B cell (primary cell): ENCODE measurements at regions not wholly inside any gene's neighbourhood (a gene's known extent, or its start where the extent isn't known, plus 50 kb on each side); places are given as distances from the start of the nearest gene placed in this dataset.

Source experiments
- ATAC-seq: fragments of 200-7000 bp; cut with Tn5 transposase; one replicate; pipeline ENCODE4 v1.10.0; 2021; ENCODE audit warnings: low read depth, mild to moderate bottlenecking, moderate number of reproducible peaks, moderate library complexity
- CTCF ChIA-PET: fragments of 350-600 bp; sonication (Branson Sonifier 250); formaldehyde crosslinking; loops from one replicate; lab custom pipeline; 2021; ENCODE audit warnings: antibody characterized with exemption, inconsistent platforms; lab: Charles Lee
- POLR2A ChIA-PET: fragments of 350-600 bp; sonication (Branson Sonifier 250); formaldehyde crosslinking; loops from one replicate; lab custom pipeline; 2021; ENCODE audit warnings: antibody characterized with exemption; lab: Charles Lee
- DNase-seq: peaks from one replicate; pipeline ENCODE4 v3.0.0; 2013
- H2AFZ ChIP-seq: 2 replicates; pipeline ENCODE4 v1.6.1; 2012; ENCODE audit warnings: mild to moderate bottlenecking, low read depth, low read length; ENCODE audit not compliant: insufficient read depth, poor library complexity, severe bottlenecking
- H3K27ac ChIP-seq, 2 donors: 1 replicate in 1 of 2; 2 replicates in 1 of 2; pipeline ENCODE4 v1.5.1; 2012 to 2013; ENCODE audit warnings: low read length in 2 of 2, mild to moderate bottlenecking in 2 of 2, moderate library complexity in 1 of 2
- H3K27me3 ChIP-seq, 4 experiments: fragments of 200-600 bp in 1 of 4; sonication (generic) in 1 of 4; replicated peaks in 1 of 4; 1 replicate in 2 of 4; 2 replicates in 2 of 4; pipeline versions ENCODE4 v1.6.1 to v1.7.0; 2013 to 2016; ENCODE audit warnings: low read length in 3 of 4, mild to moderate bottlenecking in 2 of 4, mixed read lengths in 1 of 4, moderate library complexity in 1 of 4; ENCODE audit not compliant: insufficient read depth in 4 of 4, control insufficient read depth in 3 of 4; ENCODE audit errors: control extremely low read depth in 1 of 4
- H3K36me3 ChIP-seq, 2 experiments: replicated peaks in 1 of 2; 1 replicate in 1 of 2; 2 replicates in 1 of 2; pipeline versions ENCODE4 v1.6.1 to v1.7.1; 2013; ENCODE audit warnings: low read length in 1 of 2; ENCODE audit not compliant: insufficient read depth in 2 of 2, control insufficient read depth in 1 of 2; ENCODE audit errors: control extremely low read depth in 1 of 2, extremely low read depth in 1 of 2
- H3K4me1 ChIP-seq, 2 donors: fragments of 200-600 bp in 1 of 2; sonication (generic) in 1 of 2; 1 replicate in 1 of 2; 2 replicates in 1 of 2; pipeline versions ENCODE4 v1.5.1 to v1.6.1; 2013 to 2017; ENCODE audit warnings: low read length in 2 of 2; ENCODE audit not compliant: control insufficient read depth in 2 of 2, insufficient read depth in 2 of 2
- H3K4me2 ChIP-seq: replicated peaks from 2 replicates; pipeline ENCODE3; 2012; ENCODE audit warnings: mild to moderate bottlenecking, low read depth, low read length; ENCODE audit not compliant: poor library complexity, severe bottlenecking
- H3K4me3 ChIP-seq, 5 experiments: fragments of 200-600 bp in 1 of 5; sonication (generic) in 1 of 5; 1 replicate in 3 of 5; 2 replicates in 2 of 5; pipeline versions ENCODE4 v1.5.1 to v1.7.0; 2011 to 2016; ENCODE audit warnings: low read length in 4 of 5, mild to moderate bottlenecking in 4 of 5, low read depth in 2 of 5, control low read depth in 1 of 5, moderate library complexity in 1 of 5; ENCODE audit not compliant: insufficient read depth in 1 of 5; ENCODE audit errors: control extremely low read depth in 1 of 5, extremely low read depth in 1 of 5
- H3K79me2 ChIP-seq: fragments of 200-600 bp; sonication (generic); one replicate; pipeline ENCODE4 v1.6.0; 2016; ENCODE audit warnings: low read length; ENCODE audit not compliant: control insufficient read depth, insufficient read depth
- H3K9ac ChIP-seq: fragments of 200-600 bp; sonication (generic); 2 replicates; pipeline ENCODE4 v1.6.1; 2017; ENCODE audit warnings: mild to moderate bottlenecking, low read length, moderate library complexity
- H3K9me3 ChIP-seq, 3 donors: one replicate each; pipeline versions ENCODE4 v1.6.1 to v1.7.1; 2013; ENCODE audit warnings: low read length in 2 of 3; ENCODE audit not compliant: control insufficient read depth in 2 of 3, insufficient read depth in 1 of 3; ENCODE audit errors: control extremely low read depth in 1 of 3
- H4K20me1 ChIP-seq: 2 replicates; pipeline ENCODE4 v1.6.0; 2012; ENCODE audit warnings: mild to moderate bottlenecking, low read length; ENCODE audit not compliant: insufficient read depth, control insufficient read depth, poor library complexity, severe bottlenecking
- H3K27ac Mint-ChIP-seq: one replicate; pipeline ENCODE4 v1.8.0; 2021; ENCODE audit warnings: mixed read lengths
- H3K27me3 Mint-ChIP-seq: one replicate; pipeline ENCODE4 v1.8.0; 2021; ENCODE audit warnings: mixed read lengths
- H3K4me1 Mint-ChIP-seq: one replicate; pipeline ENCODE4 v1.8.0; 2021; ENCODE audit warnings: mixed read lengths
- H3K4me3 Mint-ChIP-seq: one replicate; pipeline ENCODE4 v1.8.0; 2021; ENCODE audit warnings: mixed read lengths
- H3K9me3 Mint-ChIP-seq: one replicate; pipeline ENCODE4 v1.8.0; 2022; ENCODE audit warnings: mixed read lengths; ENCODE audit not compliant: insufficient read depth
- CTCF ChIP-seq: fragments of 200-600 bp; IDR thresholded peaks from one replicate; pipeline ENCODE4 v1.8.0; 2022; ENCODE audit warnings: antibody characterized with exemption, mild to moderate bottlenecking
- EZH2 ChIP-seq: IDR thresholded peaks from 2 replicates; pipeline ENCODE4 v1.6.1; 2012; ENCODE audit warnings: borderline replicate concordance, low read depth, mild to moderate bottlenecking, moderate library complexity, low read length; ENCODE audit not compliant: insufficient read depth, poor library complexity, severe bottlenecking
- WGBS: methylation state at CpG from one replicate; pipeline ENCODE4 v1.1.5; 2013; ENCODE audit warnings: missing lambda C conversion rate; ENCODE audit not compliant: insufficient coverage; 5-methylcytosine and 5-hydroxymethylcytosine counted together
- intact Hi-C: fragments of 100-400 bp; cut with micrococcal nuclease; formaldehyde crosslinking; loops from one replicate; pipeline ENCODE4 v1.10.0; 2022

- Histone ChIP-seq H2AFZ (no peak overlapping the region), H3K27me3 (no peaks in the 10 kb centered on the region), H3K4me1 (peaks cover 7 to 13% of the 10 kb centered on the region in 2 donors), H3K79me2 (no peaks in the 10 kb centered on the region), H3K9me3 (no peaks in the 10 kb centered on the region), H4K20me1 (no peaks in the 10 kb centered on the region), H3K9ac (no peak overlapping the region), H3K4me2 (no peak overlapping the region), H3K4me3 (no peak overlapping the region), H3K27ac (no peak overlapping the region), H3K36me3 (no peaks in the 10 kb centered on the region)
- H3K27ac Mint-ChIP-seq = no peak overlapping the region
- H3K4me1 Mint-ChIP-seq = peaks cover 16% of the 10 kb centered on the region
- no peaks in the 10 kb centered on the region for H3K9me3 Mint-ChIP-seq
- DNase-seq (no peak), ATAC-seq (no peak)
- H3K4me3 Mint-ChIP-seq = no peak overlapping the region
- no peaks in the 10 kb centered on the region for H3K27me3 Mint-ChIP-seq
- TF ChIP-seq CTCF (no peak), EZH2 (no peak)
- CTCF ChIA-PET = interaction anchor here (0.7 to 1.0 kb wide), 3 partner anchors 12 to 871 kb away, joined by 3 to 5 read pairs (median 4); no protein-coding TSS in a partner anchor
- POLR2A ChIA-PET = no interaction called here
- WGBS = 100% methylated on average over 1 of the region's 5 CpGs
- intact Hi-C loops = no loop called here
Observed at GRCh38 chr2:44084850-44085249, 83.8 kb upstream of the PPM1B start.

DNA sequence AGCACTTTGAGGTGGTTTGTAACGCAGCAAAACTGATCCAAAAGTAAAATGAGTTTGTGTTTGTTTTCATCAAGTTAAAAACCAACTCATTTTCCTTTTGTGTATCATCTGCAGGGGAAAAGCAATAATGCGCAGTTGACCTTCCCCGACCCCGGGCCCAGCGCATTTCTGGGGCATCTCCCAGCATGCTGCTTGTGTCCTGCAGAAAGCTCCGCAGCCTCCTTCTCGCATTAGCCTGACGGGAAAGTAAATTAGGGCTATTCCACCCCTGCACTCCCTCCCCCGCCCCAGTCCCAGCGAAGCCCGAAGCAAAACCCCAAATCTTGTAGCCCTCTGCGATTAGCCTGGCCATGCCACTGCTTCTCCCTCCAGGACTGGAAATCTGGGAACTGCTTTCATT, 82.0 kb upstream of the PPM1B start:
- intact Hi-C loops = loop anchor here (1.0 to 2.0 kb wide), 7 partner anchors 82 to 869 kb away; partner anchors contain the start of genes CAMKMT, PPM1B and PREPL
- no peak for ATAC-seq
- ChIA-PET CTCF (interaction anchor here (0.5 to 3.8 kb wide), 6 partner anchors 32 to 872 kb away, joined by 3 to 20 read pairs (median 3); no protein-coding TSS in a partner anchor), POLR2A (no interaction called here)
- DNase-seq = peak; percentile 14
- Histone ChIP-seq H3K27ac (no peak overlapping the region), H4K20me1 (no peaks in the 10 kb centered on the region), H3K79me2 (no peaks in the 10 kb centered on the region), H3K27me3 (no peaks in the 10 kb centered on the region), H3K4me2 (peak overlapping the region; percentile 87), H2AFZ (peak overlapping the region; percentile 87), H3K36me3 (no peaks in the 10 kb centered on the region), H3K9me3 (no peaks in the 10 kb centered on the region), H3K4me1 (peaks cover 24 to 31% of the 10 kb centered on the region in 2 donors), H3K9ac (no peak overlapping the region), H3K4me3 (no peak overlapping the region)
- no peaks in the 10 kb centered on the region for H3K27me3 Mint-ChIP-seq
- over 99% methylated on average over 11 of the region's 12 CpGs for WGBS
- peaks cover 26% of the 10 kb centered on the region for H3K4me1 Mint-ChIP-seq
- H3K9me3 Mint-ChIP-seq = no peaks in the 10 kb centered on the region
- H3K4me3 Mint-ChIP-seq = no peak overlapping the region
- H3K27ac Mint-ChIP-seq = no peak overlapping the region
- TF ChIP-seq EZH2 (no peak), CTCF (no peak)
